K562 (cell line): ENCODE measurements at regions not wholly inside any gene's neighbourhood (a gene's known extent, or its start where the extent isn't known, plus 50 kb on each side); places are given as distances from the start of the nearest gene placed in this dataset.

ENCODE experiments used
- ATAC-seq: fragments of 200-7000 bp; cut with Tn5 transposase; 3 replicates; pipeline ENCODE4 v1.9.1; 2020; ENCODE audit warnings: moderate library complexity
- BruUV-seq: library from RNA; stranded (reverse); fragments of 400-500 nt; replicated peaks from 2 replicates; lab custom pipeline; 2021; lab: Mats Ljungman, UMichigan
- CTCF ChIA-PET: fragments of 300-600 bp; formaldehyde crosslinking; extraction: SDS; loops from one replicate; lab custom pipeline; 2021; ENCODE audit warnings: low intra/inter-chr PET ratio; lab: Yijun Ruan, JAX
- POLR2A ChIA-PET: fragments of 300-600, 350-650 bp; sonication (Branson Sonifier 250); formaldehyde crosslinking; extraction: SDS; loops from one replicate; lab custom pipeline; 2021; ENCODE audit warnings: antibody characterized with exemption, inconsistent platforms; lab: Yijun Ruan, JAX
- DNase-seq, 4 experiments: peaks; one replicate each; pipeline versions ENCODE4 v3.0.0 to v3.0.0-alpha.2; 2011 to 2018; ENCODE audit warnings: low spot score in 3 of 4, mixed read lengths in 3 of 4; ENCODE audit errors: extremely low read depth in 1 of 4
- FAIRE-seq: peaks from 2 replicates; lab custom pipeline; 2011; peaks lifted over from hg19 to GRCh38; lab: Jason Lieb, UNC
- H2AFZ ChIP-seq: 2 replicates; pipeline ENCODE4 v1.6.0; 2011; ENCODE audit warnings: low read depth, low read length, control low read depth, inconsistent platforms
- H3K27ac ChIP-seq: fragments of 200-600 bp; 3 replicates; pipeline ENCODE4 v1.8.0; 2011; ENCODE audit warnings: low read depth, mild to moderate bottlenecking, control low read depth, inconsistent platforms, low read length, moderate library complexity, mixed read lengths; ENCODE audit errors: extremely low read depth
- H3K27me3 ChIP-seq, 2 experiments: fragments of 300-600 bp in 1 of 2; 2 replicates in 1 of 2; 3 replicates in 1 of 2; pipeline versions ENCODE4 v1.6.0 to v1.8.0; 2011; ENCODE audit warnings: inconsistent platforms in 2 of 2, low read length in 2 of 2, mild to moderate bottlenecking in 1 of 2, mixed read lengths in 1 of 2, moderate library complexity in 1 of 2; ENCODE audit not compliant: control insufficient read depth in 2 of 2, insufficient read depth in 2 of 2
- H3K36me3 ChIP-seq: fragments of 300-600 bp; 3 replicates; pipeline ENCODE4 v1.8.0; 2011; ENCODE audit warnings: mild to moderate bottlenecking, low read length, inconsistent platforms; ENCODE audit not compliant: control insufficient read depth, insufficient read depth
- H3K4me1 ChIP-seq, 2 experiments: fragments of 200-600 bp in 1 of 2; replicated peaks in 1 of 2; 2 replicates in 1 of 2; 3 replicates in 1 of 2; pipeline versions ENCODE4 v1.5.1 to v1.8.0; 2011; ENCODE audit warnings: inconsistent platforms in 2 of 2, low read length in 2 of 2, mild to moderate bottlenecking in 1 of 2, mixed read lengths in 1 of 2, moderate library complexity in 1 of 2; ENCODE audit not compliant: control insufficient read depth in 2 of 2, insufficient read depth in 2 of 2
- H3K4me2 ChIP-seq: 2 replicates; pipeline ENCODE4 v1.6.1; 2011; ENCODE audit warnings: low read length, control low read depth, inconsistent platforms, mixed read lengths; ENCODE audit not compliant: insufficient read depth
- H3K4me3 ChIP-seq: fragments of 200-600 bp; sonication (generic), shearing (Covaris generic); 2 replicates; pipeline ENCODE4 v1.5.1; 2016; ENCODE audit warnings: control low read depth, inconsistent platforms
- H3K79me2 ChIP-seq: fragments of 200-600 bp; 3 replicates; pipeline ENCODE4 v1.8.0; 2011; ENCODE audit warnings: low read length, inconsistent platforms; ENCODE audit not compliant: control insufficient read depth, insufficient read depth
- H3K9ac ChIP-seq, 2 experiments: 2 replicates each; pipeline versions ENCODE4 v1.6.0 to v1.6.1; 2011; ENCODE audit warnings: low read depth in 2 of 2, low read length in 2 of 2, control low read depth in 1 of 2, inconsistent platforms in 1 of 2, mild to moderate bottlenecking in 1 of 2, mixed read lengths in 1 of 2; ENCODE audit not compliant: insufficient read depth in 1 of 2
- H3K9me1 ChIP-seq: one replicate; pipeline ENCODE4 v1.6.0; 2011; ENCODE audit warnings: inconsistent platforms, mild to moderate bottlenecking, low read length, moderate library complexity; ENCODE audit not compliant: control insufficient read depth, insufficient read depth
- H3K9me3 ChIP-seq: replicated peaks from 2 replicates; pipeline ENCODE4 v1.5.1; 2011; ENCODE audit warnings: low read depth, low read length, inconsistent platforms; ENCODE audit not compliant: control insufficient read depth, insufficient read depth
- H4K20me1 ChIP-seq: replicated peaks from 2 replicates; pipeline ENCODE4 v1.6.1; 2011; ENCODE audit warnings: low read length, inconsistent platforms, mixed read lengths; ENCODE audit not compliant: control insufficient read depth, insufficient read depth
- GTF2A2 ChIP-seq: IDR thresholded peaks from 2 replicates; pipeline ENCODE4 v1.6.1; 2016; ENCODE audit warnings: mild to moderate bottlenecking, missing genetic modification characterization, missing compliant biosample characterization
- JUND ChIP-seq, 2 experiments: IDR thresholded peaks; 2 replicates in 1 of 2; 3 replicates in 1 of 2; pipeline ENCODE4 v1.6.1; 2011; ENCODE audit warnings: borderline replicate concordance in 2 of 2, low read depth in 2 of 2, low read length in 2 of 2, improper control_type of control experiment in 1 of 2, missing biosample characterization in 1 of 2, missing genetic modification characterization in 1 of 2, missing genetic modification reagents in 1 of 2
- MEIS2 ChIP-seq: fragments of 450-650 bp; IDR thresholded peaks from 2 replicates; pipeline ENCODE4 v1.6.1; 2014; ENCODE audit warnings: mild to moderate bottlenecking; ENCODE audit not compliant: partially characterized antibody
- SPI1 ChIP-seq: IDR thresholded peaks from 2 replicates; pipeline ENCODE4 v1.6.1; 2011; ENCODE audit warnings: low read depth, low read length, control low read depth, borderline replicate concordance
- in situ Hi-C: fragments of 300-500 bp; cut with MboI; formaldehyde crosslinking; loops from 4 replicates; pipeline ENCODE4 v1.15.0; 2018; ENCODE audit warnings: inconsistent platforms, mixed read lengths
- intact Hi-C: fragments of 100-400 bp; cut with micrococcal nuclease; formaldehyde crosslinking; loops from 2 replicates; pipeline ENCODE4 v1.14.2; 2022
- TF ChIP-seq, protein P1 (sequence below), 2 experiments: IDR thresholded peaks in 1 of 2; conservative IDR thresholded peaks in 1 of 2; 2 replicates each; pipeline ENCODE4 v1.6.1; 2016; ENCODE audit warnings: low read depth in 2 of 2, mild to moderate bottlenecking in 1 of 2, missing compliant biosample characterization in 1 of 2, missing genetic modification characterization in 1 of 2, moderate library complexity in 1 of 2
- TF ChIP-seq, protein P2 (sequence below), 2 experiments: fragments of 450-650 bp; conservative IDR thresholded peaks; 2 replicates each; pipeline ENCODE4 v1.6.1; 2017; ENCODE audit warnings: mild to moderate bottlenecking in 2 of 2, moderate library complexity in 2 of 2

DNA sequence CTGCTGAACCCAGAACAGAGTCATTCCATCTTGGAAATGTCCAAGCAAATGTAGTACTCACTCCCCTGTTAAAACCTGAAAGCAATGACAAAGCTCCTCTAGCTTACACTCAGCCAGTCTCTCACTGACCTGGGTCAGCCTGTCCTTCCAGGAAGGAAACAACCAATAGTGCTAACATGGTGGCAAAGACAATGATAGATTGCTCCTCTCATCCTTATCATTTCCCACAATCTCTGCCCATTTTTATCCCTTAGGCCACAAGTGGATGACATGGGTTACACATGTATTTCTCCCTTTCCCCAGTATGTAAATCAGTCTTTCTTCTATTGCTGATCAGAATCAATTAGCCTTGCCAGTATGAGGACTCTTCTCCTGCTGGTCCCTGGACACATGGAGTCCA lies 154.6 kb upstream of the SESN3 start:
- Histone ChIP-seq H4K20me1 (no peaks in the 10 kb centered on the region), H3K27me3 (peaks cover 0 to 2% of the 10 kb centered on the region in 2 experiments; a peak in 1 of 5 replicates), H3K36me3 (no peaks in the 10 kb centered on the region), H3K9ac (no peak overlapping the region), H3K27ac (no peak overlapping the region), H2AFZ (no peak overlapping the region), H3K9me1 (no peaks in the 10 kb centered on the region), H3K9me3 (no peaks in the 10 kb centered on the region), H3K4me2 (no peak overlapping the region), H3K4me1 (no peaks in the 10 kb centered on the region; a peak in 1 of 5 replicates), H3K4me3 (no peak overlapping the region), H3K79me2 (no peaks in the 10 kb centered on the region)
- TF ChIP-seq GTF2A2 (tag) (no peak), MEIS2 (peak; percentile 64), SPI1 (no peak), JUND (IDR thresholded peaks at IDR 0.05; ENCODE audit: borderline replicate concordance, low read depth, low read length) (no peak), JUND (tag; IDR thresholded peaks at IDR 0.05; ENCODE audit: borderline replicate concordance, low read depth, low read length) (0 out of 3 replicates have a peak, but pooled peaks have one; percentile 23)
- TF ChIP-seq, protein P1, sequence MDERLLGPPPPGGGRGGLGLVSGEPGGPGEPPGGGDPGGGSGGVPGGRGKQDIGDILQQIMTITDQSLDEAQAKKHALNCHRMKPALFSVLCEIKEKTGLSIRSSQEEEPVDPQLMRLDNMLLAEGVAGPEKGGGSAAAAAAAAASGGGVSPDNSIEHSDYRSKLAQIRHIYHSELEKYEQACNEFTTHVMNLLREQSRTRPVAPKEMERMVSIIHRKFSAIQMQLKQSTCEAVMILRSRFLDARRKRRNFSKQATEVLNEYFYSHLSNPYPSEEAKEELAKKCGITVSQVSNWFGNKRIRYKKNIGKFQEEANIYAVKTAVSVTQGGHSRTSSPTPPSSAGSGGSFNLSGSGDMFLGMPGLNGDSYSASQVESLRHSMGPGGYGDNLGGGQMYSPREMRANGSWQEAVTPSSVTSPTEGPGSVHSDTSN (CRISPR knock-in tag; IDR thresholded peaks at IDR 0.05; ENCODE audit: low read depth): no peak
- TF ChIP-seq, protein P1 (tag; conservative IDR thresholded peaks at IDR 0.05; ENCODE audit: low read depth): peak; percentile 59
- TF ChIP-seq, protein P2, sequence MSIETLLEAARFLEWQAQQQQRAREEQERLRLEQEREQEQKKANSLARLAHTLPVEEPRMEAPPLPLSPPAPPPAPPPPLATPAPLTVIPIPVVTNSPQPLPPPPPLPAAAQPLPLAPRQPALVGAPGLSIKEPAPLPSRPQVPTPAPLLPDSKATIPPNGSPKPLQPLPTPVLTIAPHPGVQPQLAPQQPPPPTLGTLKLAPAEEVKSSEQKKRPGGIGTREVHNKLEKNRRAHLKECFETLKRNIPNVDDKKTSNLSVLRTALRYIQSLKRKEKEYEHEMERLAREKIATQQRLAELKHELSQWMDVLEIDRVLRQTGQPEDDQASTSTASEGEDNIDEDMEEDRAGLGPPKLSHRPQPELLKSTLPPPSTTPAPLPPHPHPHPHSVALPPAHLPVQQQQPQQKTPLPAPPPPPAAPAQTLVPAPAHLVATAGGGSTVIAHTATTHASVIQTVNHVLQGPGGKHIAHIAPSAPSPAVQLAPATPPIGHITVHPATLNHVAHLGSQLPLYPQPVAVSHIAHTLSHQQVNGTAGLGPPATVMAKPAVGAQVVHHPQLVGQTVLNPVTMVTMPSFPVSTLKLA (conservative IDR thresholded peaks at IDR 0.05): no peak
- CTCF ChIA-PET: no interaction called here
- POLR2A ChIA-PET: no interaction called here
- intact Hi-C loops (no loop called here), in situ Hi-C loops (no loop called here)
- BruUV-seq: no TSS peak
- no peak for DNase-seq
- no peak for FAIRE-seq
- no peak for ATAC-seq
